ENCODE measurements at regions not wholly inside any gene's neighbourhood (a gene's known extent, or its start where the extent isn't known, plus 50 kb on each side); places are given as distances from the start of the nearest gene placed in this dataset.

DNA sequence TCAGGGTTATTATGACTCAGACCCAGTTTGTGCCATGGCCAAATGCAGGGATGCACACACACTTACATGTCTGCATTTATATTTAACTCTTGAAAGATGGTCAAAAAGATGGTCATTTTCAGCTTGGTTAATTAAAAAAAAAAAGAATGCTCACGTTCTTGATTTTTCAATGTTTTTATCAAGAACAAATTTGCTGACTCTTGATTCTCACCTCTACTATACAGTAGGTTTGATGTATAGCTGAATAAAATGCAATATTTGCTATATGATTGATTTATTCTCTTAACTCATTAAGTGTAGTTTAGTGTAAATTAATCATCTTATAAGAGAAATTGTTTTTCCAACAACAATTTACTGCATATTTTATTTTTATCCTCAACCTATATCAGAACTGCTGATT, 160.4 kb downstream of the SLIT2 start:
- DNase-seq, result no peak

DNA sequence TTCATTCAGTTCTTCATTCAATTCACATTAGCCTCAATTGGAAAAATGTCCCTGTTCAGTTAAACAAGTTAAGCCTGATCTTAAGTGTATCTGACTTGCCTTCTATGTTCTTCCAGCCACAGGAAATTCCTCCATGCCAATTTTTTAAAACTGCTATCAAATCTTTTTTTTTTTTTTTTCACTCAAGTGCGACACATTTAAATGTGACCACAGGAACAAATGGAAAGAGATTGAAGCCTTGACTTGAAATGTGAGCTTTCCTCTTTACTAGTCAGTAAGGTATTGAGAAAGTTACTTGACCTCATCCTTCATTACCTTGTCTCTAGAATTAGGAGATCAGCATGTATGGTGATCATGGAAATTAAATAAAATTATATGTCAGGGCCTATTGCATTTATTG, 165.1 kb downstream of the SLIT2 start:
- no peak for DNase-seq

DNA sequence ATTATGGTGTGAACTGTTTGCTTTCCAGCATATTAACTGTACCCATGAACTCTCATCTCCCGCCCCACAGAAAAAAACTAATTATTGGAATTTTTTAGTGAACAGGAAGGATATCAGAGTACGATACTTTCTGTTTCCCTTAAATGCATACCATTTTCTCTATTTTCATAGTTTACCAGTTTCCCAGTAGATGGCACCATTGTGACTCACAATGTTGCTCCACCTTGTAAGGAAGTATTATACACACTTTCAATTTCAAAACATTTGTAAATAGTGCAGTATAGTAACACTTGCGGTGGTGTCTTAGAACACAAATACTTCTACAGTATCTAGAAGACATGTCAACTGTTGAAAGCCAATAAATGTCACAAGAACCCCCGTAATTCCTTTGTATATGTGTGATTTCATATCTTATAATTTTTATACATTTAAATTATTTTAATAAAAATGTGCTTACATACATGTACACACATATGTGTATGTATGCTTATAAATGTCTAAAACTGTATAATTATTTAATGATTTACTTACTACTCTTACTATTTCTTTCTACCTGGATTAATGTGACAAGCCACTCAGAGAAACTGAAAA, 167.3 kb downstream of the SLIT2 start:
- no peak for DNase-seq

DNA sequence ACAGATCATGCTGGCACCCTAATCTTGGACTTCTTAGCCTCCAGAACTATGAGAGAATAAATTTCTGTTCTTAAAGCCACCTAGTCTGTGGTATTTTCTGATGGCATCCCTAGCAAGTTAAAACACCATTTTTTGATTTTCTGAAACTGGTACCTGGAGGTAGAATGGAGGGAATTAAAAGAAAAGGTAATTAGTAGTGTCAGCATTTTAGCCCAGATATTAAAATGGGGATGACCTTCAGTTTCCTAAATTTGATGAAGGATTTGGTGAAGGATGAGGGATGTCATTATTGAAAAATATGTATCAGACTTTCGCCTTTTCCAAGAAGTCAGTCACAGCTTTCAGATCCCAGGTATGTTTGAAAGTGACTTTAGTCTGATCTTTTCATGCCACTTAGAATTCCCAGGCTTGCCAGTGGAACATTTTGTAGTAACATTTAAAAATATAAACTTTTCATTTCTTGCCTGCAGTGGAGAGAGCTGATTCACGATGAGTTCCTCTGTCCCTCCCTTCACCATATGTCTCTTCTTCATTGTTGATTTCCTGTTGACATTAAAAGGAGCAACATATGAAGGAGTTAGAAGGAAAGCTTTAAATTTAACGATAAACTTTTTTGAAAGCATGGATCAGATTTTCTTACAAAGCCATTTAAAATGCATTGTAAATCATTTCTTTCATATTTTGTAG, 169.4 kb downstream of the SLIT2 start:
- DNase-seq, result no peak

DNA sequence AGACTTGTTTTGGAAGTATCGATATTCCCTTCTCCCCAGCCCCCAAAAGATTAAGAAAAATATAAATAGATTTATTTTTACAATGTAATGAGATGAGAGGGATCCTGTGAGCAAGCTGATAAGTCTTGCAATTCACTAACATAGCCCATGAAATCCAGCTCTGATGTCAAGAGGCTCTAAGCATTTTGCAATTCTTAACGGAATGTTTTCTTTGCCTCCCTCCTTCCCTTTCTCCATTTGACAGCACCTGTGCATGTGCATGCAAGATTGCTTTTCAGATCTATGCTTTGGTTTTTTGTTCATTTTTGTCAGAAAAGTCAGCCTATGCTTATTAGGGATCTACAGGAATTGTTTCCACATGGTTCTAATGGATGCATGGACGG, 169.9 kb downstream of the SLIT2 start:
- DNase-seq, result no peak

DNA sequence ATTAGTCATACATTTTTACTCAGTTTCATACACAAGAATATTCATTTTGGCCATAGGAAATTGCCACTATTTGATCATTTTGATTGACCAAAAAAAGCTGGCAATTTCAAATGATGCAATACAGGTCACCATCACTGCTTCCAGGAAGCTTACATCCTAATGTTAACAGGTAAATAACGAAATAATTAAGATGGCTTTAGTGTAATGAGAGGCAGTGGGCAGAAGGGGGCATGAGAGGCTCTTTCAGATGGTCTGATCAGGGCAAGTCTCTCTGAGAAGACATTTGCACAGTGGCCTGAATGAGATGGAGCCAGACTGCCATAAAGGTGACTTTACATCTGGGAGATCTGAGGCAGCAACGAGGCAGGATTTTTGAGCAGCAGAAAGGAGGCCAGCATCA, 170.7 kb downstream of the SLIT2 start:
- peak; percentile 2 to 11 for DNase-seq

DNA sequence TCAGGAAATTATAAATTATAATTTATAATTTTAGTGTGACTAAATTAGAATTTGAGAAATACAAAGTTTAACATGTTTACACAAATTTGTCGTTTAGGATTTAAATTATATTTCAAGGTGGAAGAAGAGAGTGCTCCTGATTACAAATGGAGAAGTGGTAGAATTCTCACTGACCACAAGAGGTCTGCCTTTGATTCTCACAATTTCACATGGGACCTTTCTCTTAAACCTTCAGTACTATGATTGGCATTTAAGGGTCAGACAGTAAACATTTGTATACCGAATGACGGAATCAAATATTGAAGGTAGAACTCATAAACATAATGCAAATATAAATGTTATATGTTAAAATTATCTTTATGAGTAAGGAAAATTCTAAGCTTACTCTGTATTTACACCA, 171.7 kb downstream of the SLIT2 start:
- no peak for DNase-seq

DNA sequence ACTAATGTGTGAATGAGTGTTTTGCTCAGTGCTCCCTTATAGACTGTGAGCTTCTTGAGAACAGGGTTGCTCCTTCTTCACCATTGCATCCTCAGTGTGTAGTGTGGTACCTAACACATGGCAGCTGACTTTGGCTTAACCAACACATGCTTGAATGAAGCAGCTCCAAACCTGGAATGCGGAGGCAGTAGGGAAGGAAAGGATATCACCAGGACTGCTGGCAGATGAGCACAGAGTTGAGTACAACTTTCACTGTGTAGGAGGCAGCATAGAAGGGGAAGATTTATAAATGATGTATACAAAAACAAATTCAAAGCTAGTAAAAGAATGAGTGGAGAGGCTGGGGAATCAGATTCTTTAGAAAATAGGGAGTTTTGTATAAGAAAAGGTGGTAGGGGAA, 174.3 kb downstream of the SLIT2 start:
- no peak for DNase-seq

DNA sequence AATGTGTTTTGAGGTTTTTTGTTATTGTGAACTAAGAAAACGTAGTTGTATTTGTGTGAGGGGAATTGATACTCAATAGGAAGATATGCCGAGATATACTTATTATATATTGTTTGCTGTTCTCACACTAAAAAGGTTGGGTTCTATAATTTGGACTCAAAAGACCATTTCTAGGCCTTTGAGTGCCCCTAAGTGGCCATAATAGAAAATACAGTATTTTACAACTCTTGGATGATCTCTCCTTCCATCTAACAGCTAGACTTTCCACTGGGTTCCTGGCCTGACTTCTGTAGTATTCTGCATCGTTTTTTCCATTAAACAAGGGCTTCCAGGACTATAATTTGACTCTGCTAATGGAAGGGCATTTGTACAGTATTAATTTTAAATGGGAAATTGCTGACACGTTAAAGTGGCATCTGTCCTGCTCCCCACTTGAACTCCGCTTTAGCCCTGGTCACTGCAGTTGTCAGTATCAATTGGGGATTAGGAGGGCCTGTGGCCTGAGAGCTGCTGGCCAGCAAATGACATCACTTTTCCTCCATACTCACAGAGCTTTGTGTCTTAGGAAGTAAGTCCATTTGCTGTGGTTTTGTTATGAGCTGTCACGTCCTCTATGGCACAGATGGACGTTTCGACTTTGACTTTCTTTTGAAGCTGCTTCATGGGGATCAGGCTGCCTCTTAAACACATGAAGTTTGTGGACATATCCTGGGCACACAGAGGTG, 176.9 kb downstream of the SLIT2 start:
- DNase-seq, result no peak

DNA sequence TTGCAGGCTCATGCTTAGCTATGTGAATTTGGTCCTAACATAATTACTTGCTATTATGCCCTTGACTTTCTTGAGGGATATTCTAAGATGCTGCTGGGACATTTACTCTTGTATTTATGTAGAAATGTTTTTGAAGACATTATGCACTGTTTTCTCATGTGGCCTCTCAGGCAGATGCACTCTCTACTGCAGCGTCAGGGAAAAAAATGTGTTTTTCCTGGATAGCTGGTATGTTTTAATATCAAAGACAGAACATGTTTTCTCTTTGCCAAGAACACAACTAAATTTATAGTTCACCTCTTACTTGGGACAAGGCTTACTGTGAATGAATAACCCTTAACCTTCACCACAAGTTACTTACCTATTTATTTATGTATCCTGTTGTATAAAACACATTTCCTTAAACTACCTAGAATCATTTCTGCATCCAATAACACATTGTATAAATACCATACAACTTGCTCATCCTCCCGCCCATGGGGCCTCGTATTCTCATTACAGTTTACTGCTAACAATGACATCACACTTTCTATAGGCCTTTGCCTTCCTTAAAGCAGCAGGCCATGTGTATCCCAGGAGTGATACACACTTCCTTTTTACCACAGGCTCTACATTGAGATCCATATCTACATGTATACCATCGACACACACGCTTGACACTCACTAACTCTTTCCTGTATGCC, 178.7 kb downstream of the SLIT2 start:
- no peak for DNase-seq

DNA sequence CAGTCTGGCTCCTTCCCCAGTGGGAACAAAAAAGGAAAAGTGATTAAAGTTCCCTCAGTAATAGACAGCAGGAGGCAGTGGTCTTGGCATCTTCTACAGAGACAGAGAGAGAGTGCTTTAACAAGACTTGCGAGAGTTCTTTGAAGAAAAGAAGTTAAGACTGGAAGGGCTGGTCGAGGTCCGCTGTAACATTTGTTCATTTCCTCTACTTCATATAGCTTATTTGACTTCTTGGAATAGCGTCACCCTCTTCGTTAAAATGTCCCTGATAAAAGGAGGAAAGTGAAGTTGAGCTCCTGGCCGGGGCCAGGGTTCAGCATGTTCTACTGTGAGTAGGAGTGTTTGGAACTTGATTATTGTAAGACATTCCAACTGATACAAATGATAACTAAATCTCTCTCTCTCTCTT, 179.8 kb downstream of the SLIT2 start:
- no peak for DNase-seq

DNA sequence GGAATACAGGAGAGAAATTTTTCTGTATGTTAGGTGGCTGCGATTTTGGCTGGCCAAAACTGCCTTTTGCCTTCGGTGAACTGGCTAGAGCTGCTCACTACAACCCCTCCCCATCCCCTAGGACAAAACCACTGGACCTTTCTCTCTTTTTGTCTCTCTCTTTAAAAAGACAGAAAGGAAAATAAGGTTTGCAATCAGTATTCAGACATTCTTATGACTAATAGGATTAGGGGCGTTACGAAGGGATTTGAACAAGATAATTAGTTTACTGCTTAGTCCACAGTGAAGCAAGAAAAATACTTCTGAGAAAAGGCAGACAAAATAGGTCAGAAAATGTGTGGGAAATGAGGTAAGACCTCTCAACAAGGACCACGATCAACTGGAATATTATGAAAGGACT, 180.4 kb downstream of the SLIT2 start:
- DNase-seq, result no peak

DNA sequence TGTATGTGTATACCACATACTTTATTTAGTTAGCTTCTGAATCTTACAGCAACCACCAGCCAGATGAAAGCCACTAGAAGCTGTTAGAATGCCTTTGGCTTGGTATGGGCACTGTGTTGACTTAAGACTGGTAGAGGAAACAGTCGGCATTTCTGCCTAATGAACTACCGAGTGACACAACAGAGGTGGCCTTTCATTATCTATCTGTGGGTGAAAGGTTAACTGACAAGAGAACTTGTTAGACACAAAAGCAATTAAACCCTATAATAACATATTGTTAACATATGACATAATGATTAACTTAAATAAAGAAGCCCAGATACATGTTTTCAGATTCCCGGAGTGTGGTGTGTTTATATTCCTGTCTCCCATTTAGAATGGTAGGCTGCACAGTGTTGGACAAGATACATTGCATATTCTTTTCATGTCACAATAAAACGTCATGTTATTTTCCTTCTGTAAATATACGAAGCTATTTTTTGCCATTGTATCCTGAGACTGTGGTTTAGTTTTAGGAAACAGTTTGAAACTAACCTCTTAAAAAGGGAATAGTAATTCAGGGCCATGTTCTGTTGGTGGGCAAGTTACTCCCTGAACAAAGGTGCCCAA, 181.5 kb downstream of the SLIT2 start:
- no peak for DNase-seq

DNA sequence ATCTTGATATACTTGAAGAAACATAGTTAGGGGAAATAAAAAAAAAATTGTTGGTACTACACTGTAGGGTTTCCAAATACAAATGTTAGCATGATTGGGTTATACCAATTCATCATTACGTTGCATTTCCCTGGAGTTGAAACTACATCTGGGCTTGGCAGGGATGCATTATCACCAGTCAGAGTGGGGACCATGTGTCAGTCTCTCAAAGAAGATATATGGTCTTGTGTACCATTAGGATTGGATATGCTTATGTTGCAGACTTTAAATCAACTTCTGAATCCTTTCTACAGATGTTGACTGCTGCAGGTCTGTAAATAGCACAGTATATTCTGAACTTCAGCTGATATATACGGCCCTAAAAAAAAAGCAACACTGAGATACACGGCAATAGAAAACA, 188.5 kb downstream of the SLIT2 start:
- DNase-seq, result no peak

DNA sequence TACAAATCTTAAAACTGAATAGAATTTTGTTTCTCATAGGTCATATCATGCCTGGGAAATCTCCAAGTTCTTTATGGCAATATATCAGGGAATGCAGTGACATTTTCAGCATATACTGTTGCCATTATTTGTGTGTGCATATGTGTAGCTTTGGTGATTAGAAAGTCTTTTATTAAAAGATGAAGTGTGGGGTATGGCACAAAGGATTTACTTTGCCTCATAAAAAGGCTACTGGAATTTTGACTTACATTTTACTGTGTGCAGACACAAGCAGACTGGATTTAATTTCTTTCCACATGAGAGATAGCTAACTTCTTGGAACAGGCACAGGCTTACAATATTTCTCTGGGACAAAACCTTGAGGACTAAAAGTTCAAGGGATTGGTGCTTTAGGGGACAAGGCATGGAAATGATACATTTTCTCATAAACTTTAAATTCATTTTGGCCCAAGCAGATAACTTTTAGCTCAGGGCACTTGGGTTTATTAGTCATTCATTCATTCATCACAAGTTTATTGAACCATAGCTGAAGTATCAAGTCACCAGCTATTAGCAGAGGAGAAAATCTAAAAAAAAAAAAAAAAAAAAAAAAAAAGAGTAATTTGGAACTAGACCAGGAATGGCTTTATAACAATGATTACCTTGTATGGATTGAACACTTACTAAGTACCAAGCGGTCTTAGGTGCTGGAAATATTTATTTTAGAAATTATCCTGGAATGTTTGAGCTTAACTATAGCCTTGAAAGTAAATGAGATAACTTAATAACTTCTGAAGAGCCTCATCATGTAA, 191.5 kb downstream of the SLIT2 start:
- DNase-seq, result no peak

DNA sequence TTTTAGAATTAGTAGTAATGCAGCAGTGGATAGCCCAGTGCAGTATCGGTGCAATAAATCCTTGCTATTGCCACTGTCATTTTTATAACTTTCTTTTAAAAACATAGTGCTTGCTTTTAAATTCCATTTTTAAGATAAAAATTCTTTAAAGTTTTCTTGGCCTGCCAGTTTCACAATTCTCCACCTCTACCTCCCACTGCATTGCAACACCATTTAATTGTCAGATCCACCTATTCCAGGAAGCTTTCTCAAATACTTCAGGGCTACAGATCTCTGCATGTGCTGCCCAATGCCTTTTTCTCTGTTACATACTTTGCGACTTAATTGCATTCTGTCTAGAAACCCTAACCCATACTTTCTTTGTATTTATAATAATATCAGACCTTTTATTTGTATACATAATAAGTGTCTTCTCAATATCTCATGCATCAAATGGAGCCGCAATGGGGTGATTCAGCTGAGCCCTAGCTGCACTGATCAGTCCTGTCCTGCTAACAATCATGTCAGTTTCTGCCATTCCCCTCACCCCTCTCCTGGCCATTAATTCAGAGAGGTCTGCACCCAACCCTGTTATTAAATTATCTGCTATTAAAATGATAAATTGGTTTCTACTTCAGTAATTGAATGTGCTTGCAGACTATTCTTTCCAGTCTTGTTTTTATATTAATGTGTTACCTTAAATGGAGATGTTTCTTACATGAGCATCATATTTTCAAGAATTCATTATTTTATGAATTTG, 193.1 kb downstream of the SLIT2 start:
- no peak for DNase-seq

DNA sequence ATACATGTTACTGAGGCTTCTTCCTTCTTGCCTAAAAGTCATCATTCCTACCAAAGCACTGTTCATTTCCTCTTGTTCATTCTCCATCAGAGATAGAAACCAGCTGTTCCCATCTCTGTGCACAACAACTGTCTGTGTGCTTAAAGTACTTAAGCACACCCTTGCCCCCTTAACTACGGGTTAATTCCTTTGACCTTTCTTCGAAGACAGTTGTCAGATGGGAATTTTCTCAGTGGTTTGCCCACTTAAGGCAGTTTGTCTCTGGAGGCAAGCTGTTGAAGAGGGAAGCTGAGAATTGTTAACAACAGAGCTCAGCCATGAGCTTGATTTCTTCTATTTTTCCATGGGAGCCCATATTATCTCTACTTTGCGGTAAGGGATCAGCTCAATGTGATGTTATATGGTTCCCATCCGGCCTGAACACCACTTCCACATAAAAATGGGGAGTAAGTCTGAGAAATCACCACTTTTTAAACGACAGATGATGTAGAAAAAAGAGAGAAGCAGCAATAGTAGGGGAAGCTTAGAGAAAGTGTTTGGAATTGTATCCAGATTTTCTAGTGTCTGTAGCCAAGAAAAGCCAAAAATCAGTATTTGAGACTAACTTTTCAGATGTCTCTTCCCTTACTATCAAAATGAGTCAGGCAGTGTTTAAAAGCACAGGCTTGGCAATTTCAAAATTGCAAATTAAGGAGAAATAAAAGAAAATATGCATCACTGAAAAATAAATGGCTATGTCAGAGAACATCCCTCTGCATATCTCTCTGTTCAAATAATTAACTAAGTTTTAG, 194.4 kb downstream of the SLIT2 start:
- DNase-seq, result no peak

DNA sequence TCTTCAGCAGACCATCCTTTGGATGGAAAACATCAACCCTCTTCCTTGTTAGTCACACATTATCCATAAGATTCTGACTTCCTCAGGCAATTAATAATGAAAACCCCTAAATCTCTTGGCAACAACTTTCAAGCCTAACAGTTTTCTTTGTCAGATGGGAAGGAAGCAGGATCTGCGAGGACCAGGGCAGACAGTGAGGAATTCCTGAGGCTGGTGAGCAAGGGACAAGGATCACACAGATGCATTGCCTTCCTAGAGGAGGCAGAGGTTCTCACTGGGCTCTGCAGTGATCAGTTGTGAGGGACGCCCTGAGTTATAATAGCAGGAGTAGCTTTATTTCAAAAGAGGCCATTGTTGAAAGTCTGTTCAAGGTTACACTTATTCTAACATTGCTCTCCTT, 195.4 kb downstream of the SLIT2 start:
- DNase-seq, result no peak

DNA sequence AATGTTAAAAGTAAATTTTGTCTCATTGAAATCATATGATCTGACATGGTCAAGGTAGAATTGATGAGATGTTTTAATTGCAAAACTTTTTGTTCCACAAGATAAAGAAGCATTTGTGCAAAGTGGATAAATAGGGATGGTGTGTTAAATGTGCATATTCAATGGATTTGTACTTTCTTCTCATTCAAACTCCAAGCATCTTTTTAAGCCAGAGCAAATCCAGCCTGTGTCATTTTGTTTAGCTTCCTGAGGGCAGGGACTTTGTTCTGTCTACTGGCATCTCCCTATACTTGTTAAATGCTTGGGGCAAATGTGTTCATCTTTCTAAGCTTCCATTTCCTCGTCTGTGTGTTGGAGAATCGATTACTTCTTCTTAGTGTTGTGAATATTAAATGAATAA, 200.3 kb downstream of the SLIT2 start:
- no peak for DNase-seq

DNA sequence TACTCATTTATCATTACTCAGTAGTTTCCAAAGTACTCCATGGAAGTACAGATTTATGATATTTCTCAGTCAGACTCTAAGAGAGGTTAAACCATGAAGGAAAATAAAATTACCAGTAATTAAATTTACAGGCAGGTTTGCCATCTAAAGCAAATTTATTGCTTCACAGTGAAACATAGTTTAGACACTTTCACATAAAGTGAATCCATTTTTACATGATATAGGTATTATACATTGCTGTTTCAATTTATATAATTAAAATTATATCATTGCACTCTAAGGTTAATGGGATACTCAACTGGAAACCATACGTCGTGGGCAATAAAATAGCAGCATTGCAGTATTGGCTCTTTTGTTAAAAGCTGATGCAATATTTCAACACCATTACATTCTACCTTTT, 202.8 kb downstream of the SLIT2 start:
- no peak for DNase-seq

DNA sequence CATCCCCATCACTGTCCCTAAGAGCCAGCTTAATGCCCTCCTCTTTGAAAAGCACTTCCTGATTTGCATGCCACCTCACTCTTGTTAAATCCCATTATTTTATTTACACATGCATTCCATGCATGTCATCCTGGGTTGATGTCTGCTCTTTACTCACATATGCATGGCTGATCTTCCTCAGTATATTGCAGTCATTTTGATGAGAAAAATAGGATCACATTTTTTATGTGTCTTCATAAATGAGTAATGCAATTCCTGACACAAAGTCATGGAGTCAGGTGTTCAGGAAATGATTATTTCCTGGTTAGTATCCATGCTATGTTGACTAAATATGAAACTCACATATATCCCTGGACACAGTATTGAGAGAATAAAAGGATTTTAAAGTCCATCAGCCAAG, 204.7 kb downstream of the SLIT2 start:
- DNase-seq, result no peak
